Common myeloid progenitor, CD34-positive (primary cell): ENCODE measurements at regions not wholly inside any gene's neighbourhood (a gene's known extent, or its start where the extent isn't known, plus 50 kb on each side); places are given as distances from the start of the nearest gene placed in this dataset.

Experiments
- CTCF ChIA-PET: fragments of 350-600 bp; sonication (Branson Sonifier 250); formaldehyde crosslinking; loops from one replicate; lab custom pipeline; 2021; ENCODE audit warnings: antibody characterized with exemption; lab: Charles Lee
- POLR2A ChIA-PET: fragments of 350-600 bp; sonication (Branson Sonifier 250); formaldehyde crosslinking; loops from one replicate; lab custom pipeline; 2021; ENCODE audit warnings: antibody characterized with exemption; lab: Charles Lee
- DNase-seq, 3 donors: peaks; one replicate each; pipeline versions ENCODE4 v3.0.0 to v3.0.0-alpha.2; 2013
- H3K27ac ChIP-seq, 2 experiments: 1 replicate in 1 of 2; 2 replicates in 1 of 2; pipeline ENCODE4 v1.7.0; 2013; ENCODE audit warnings: inconsistent platforms in 2 of 2, low read length in 2 of 2, mild to moderate bottlenecking in 2 of 2, low read depth in 1 of 2, moderate library complexity in 1 of 2; ENCODE audit not compliant: severe bottlenecking in 2 of 2, insufficient read depth in 1 of 2, poor library complexity in 1 of 2
- H3K27me3 ChIP-seq, 5 experiments: replicated peaks in 2 of 5; 1 replicate in 3 of 5; 2 replicates in 2 of 5; pipeline versions ENCODE4 v1.6.1 to v1.7.0; 2013; ENCODE audit warnings: low read length in 4 of 5, mild to moderate bottlenecking in 2 of 5, moderate library complexity in 2 of 5, inconsistent platforms in 1 of 5; ENCODE audit not compliant: insufficient read depth in 5 of 5, control insufficient read depth in 4 of 5
- H3K36me3 ChIP-seq, 4 experiments: 1 replicate in 2 of 4; 2 replicates in 2 of 4; pipeline versions ENCODE4 v1.6.1 to v1.7.0; 2013; ENCODE audit warnings: low read length in 3 of 4, control low read depth in 1 of 4, mild to moderate bottlenecking in 1 of 4; ENCODE audit not compliant: control insufficient read depth in 4 of 4, insufficient read depth in 4 of 4
- H3K4me1 ChIP-seq, 4 experiments: 1 replicate in 3 of 4; 2 replicates in 1 of 4; pipeline versions ENCODE4 v1.6.1 to v1.7.1; 2013; ENCODE audit warnings: low read length in 3 of 4, mild to moderate bottlenecking in 3 of 4, control low read depth in 1 of 4, inconsistent platforms in 1 of 4, moderate library complexity in 1 of 4; ENCODE audit not compliant: control insufficient read depth in 4 of 4, insufficient read depth in 4 of 4; ENCODE audit errors: control extremely low read depth in 1 of 4
- H3K4me3 ChIP-seq, 7 experiments: 1 replicate in 4 of 7; 2 replicates in 3 of 7; pipeline versions ENCODE4 v1.5.1 to v1.7.0; 2013; ENCODE audit warnings: mild to moderate bottlenecking in 7 of 7, low read length in 6 of 7, moderate library complexity in 6 of 7, inconsistent platforms in 2 of 7, low read depth in 2 of 7, control low read depth in 1 of 7; ENCODE audit not compliant: insufficient read depth in 4 of 7, control insufficient read depth in 1 of 7; ENCODE audit errors: extremely low read depth in 1 of 7
- H3K9me3 ChIP-seq, 5 experiments: 1 replicate in 4 of 5; 2 replicates in 1 of 5; pipeline versions ENCODE4 v1.6.1 to v1.7.1; 2013; ENCODE audit warnings: low read length in 4 of 5, mild to moderate bottlenecking in 2 of 5, inconsistent platforms in 1 of 5, low read depth in 1 of 5, moderate library complexity in 1 of 5; ENCODE audit not compliant: control insufficient read depth in 4 of 5, insufficient read depth in 2 of 5; ENCODE audit errors: control extremely low read depth in 1 of 5
- WGBS: methylation state at CpG from one replicate; pipeline ENCODE4 v1.1.5; 2013; ENCODE audit not compliant: insufficient coverage; 5-methylcytosine and 5-hydroxymethylcytosine counted together

GRCh38 chr11:69210310-69211035, 54.7 kb downstream of the SMIM38 start:
- Histone ChIP-seq H3K4me1 (peaks cover 0 to 8% (median 2%) of the 10 kb centered on the region in 4 experiments), H3K9me3 (peaks cover 0 to 4% (median 0%) of the 10 kb centered on the region in 5 experiments), H3K36me3 (no peaks in the 10 kb centered on the region), H3K4me3 (no peak overlapping the region), H3K27me3 (peaks cover 0 to 9% (median 0%) of the 10 kb centered on the region in 5 experiments), H3K27ac (no peak overlapping the region)
- 63% methylated on average over 12 of the region's 12 CpGs for WGBS
- peak; percentile 4 to 69 (median 65) for DNase-seq
- ChIA-PET POLR2A (no interaction called here), CTCF (interaction anchor here (1.1 to 1.4 kb wide), 4 partner anchors 82 to 410 kb away, joined by 3 to 4 read pairs (median 4); no protein-coding TSS in a partner anchor)

- WGBS: 55% methylated on average over 5 of the region's 6 CpGs
- no peak overlapping the region for H3K27ac ChIP-seq
- no peaks in the 10 kb centered on the region for H3K36me3 ChIP-seq
- peak in 1 of 3 donors; percentile 11 for DNase-seq
- peaks cover 0 to 4% (median 0%) of the 10 kb centered on the region in 5 experiments for H3K9me3 ChIP-seq
- ChIA-PET CTCF (interaction anchor here (0.7 to 1.4 kb wide), 4 partner anchors 9 to 135 kb away, joined by 3 to 4 read pairs (median 4); no protein-coding TSS in a partner anchor), POLR2A (no interaction called here)
- H3K4me1 ChIP-seq: peaks cover 0 to 8% (median 2%) of the 10 kb centered on the region in 4 experiments
- peaks cover 0 to 9% (median 0%) of the 10 kb centered on the region in 5 experiments for H3K27me3 ChIP-seq
- no peak overlapping the region for H3K4me3 ChIP-seq
Measured at GRCh38 chr11:69211540-69211919, 55.8 kb downstream of the SMIM38 start.

- peak; percentile 2 to 22 (median 22) for DNase-seq
- H3K9me3 ChIP-seq: peaks cover 0 to 4% (median 0%) of the 10 kb centered on the region in 5 experiments
- H3K4me1 ChIP-seq: peaks cover 0 to 8% (median 2%) of the 10 kb centered on the region in 4 experiments
- 46% methylated on average over 16 of the region's 21 CpGs for WGBS
- H3K27ac ChIP-seq: no peak overlapping the region
- ChIA-PET POLR2A (no interaction called here), CTCF (interaction anchor here (1.1 kb wide), 1 partner anchor 89 kb away, joined by 3 read pairs; no protein-coding TSS in a partner anchor)
- H3K36me3 ChIP-seq: no peaks in the 10 kb centered on the region
- no peak overlapping the region for H3K4me3 ChIP-seq
- H3K27me3 ChIP-seq: peaks cover 0 to 9% (median 0%) of the 10 kb centered on the region in 5 experiments
Measured at GRCh38 chr11:69211920-69212797, 56.4 kb downstream of the SMIM38 start.

- no peak overlapping the region for H3K27ac ChIP-seq
- no peak overlapping the region for H3K4me3 ChIP-seq
- ChIA-PET POLR2A (no interaction called here), CTCF (no interaction called here)
- H3K27me3 ChIP-seq: peaks cover 0 to 9% (median 0%) of the 10 kb centered on the region in 5 experiments
- WGBS: 96% methylated on average over 5 of the region's 5 CpGs
- no peaks in the 10 kb centered on the region for H3K36me3 ChIP-seq
- H3K9me3 ChIP-seq: peaks cover 0 to 4% (median 0%) of the 10 kb centered on the region in 5 experiments
- H3K4me1 ChIP-seq: peaks cover 0 to 8% (median 2%) of the 10 kb centered on the region in 4 experiments
- no peak for DNase-seq
Measured at GRCh38 chr11:69212798-69213110, 57.0 kb downstream of the SMIM38 start.

DNA sequence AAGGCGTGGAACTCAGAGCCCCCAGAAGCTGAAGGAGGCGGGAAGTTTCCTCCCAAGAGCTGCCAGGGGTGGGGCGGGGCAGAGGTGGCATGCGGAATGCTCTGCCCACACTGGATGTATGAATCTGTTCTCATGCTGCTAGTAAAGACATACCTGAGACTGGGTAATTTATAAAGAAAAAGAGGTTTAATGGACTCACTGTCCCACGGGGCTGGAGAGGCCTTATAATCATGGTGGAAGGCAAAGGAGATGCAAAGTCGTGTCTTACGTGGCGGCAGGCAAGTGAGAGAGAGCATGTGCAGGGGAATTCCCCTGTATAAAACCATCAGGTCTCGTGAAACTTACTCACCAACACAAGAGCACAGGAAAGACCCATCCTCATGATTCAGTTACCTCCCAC, 57.6 kb downstream of the SMIM38 start:
- CTCF ChIA-PET: no interaction called here
- Histone ChIP-seq H3K27ac (no peak overlapping the region), H3K36me3 (no peaks in the 10 kb centered on the region), H3K4me3 (no peak overlapping the region), H3K4me1 (peaks cover 0 to 8% (median 2%) of the 10 kb centered on the region in 4 experiments), H3K9me3 (peaks cover 0 to 2% (median 0%) of the 10 kb centered on the region in 5 experiments), H3K27me3 (peaks cover 0 to 9% (median 0%) of the 10 kb centered on the region in 5 experiments)
- DNase-seq: no peak
- POLR2A ChIA-PET: no interaction called here
- WGBS: 88% methylated on average over 3 of the region's 9 CpGs

GRCh38 chr11:69213964-69214363, 58.2 kb downstream of the SMIM38 start:
- Histone ChIP-seq H3K4me3 (no peak overlapping the region), H3K27ac (no peak overlapping the region), H3K27me3 (peaks cover 0 to 9% (median 0%) of the 10 kb centered on the region in 5 experiments), H3K36me3 (no peaks in the 10 kb centered on the region), H3K9me3 (no peaks in the 10 kb centered on the region), H3K4me1 (peaks cover 0 to 8% (median 2%) of the 10 kb centered on the region in 4 experiments)
- 100% methylated on average over 1 of the region's 1 CpG for WGBS
- POLR2A ChIA-PET: no interaction called here
- no peak for DNase-seq
- CTCF ChIA-PET: interaction anchor here (0.5 kb wide), 1 partner anchor 69 kb away, joined by 3 read pairs; no protein-coding TSS in a partner anchor
